Esophagus squamous epithelium (tissue), 4 donors: ENCODE measurements at regions not wholly inside any gene's neighbourhood (a gene's known extent, or its start where the extent isn't known, plus 50 kb on each side); places are given as distances from the start of the nearest gene placed in this dataset.

Source experiments
- POLR2A ChIP-seq, 4 donors: fragments of 450-650 bp; IDR thresholded peaks; one replicate each; pipeline ENCODE4 v1.6.1; 2017; ENCODE audit warnings: antibody characterized with exemption in 4 of 4, mild to moderate bottlenecking in 4 of 4, moderate library complexity in 3 of 4
- TF ChIP-seq, protein P1 (sequence below), 6 experiments: fragments of 450-650 bp in 4 of 6; fragments of 200-600 bp in 2 of 6; sonication (generic) in 2 of 6; IDR thresholded peaks; one replicate each; pipeline ENCODE4 v1.5.1; 2016 to 2019; ENCODE audit warnings: antibody characterized with exemption in 6 of 6, mild to moderate bottlenecking in 4 of 6, moderate library complexity in 4 of 6

DNA sequence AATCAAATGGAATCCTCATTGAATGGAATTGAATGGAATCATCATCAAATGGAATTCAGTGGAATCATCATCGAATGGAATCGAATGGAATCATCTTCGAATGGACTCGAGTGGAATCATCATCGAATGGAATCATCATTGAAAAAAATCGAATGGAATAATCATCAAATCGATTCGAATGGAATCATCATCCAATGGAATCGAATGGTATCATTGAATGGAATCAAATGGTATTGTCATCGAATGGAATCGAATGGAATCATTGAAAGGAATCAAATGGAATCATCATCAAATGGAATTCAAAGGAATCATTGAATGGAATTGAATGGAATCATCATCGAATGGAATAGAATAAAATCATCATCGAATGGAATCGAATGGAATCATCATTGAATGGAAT lies 619.3 kb downstream of the TP53TG3F start:
- TF ChIP-seq POLR2A (IDR thresholded peaks at IDR 0.05), result no peak
- TF ChIP-seq, protein P1, sequence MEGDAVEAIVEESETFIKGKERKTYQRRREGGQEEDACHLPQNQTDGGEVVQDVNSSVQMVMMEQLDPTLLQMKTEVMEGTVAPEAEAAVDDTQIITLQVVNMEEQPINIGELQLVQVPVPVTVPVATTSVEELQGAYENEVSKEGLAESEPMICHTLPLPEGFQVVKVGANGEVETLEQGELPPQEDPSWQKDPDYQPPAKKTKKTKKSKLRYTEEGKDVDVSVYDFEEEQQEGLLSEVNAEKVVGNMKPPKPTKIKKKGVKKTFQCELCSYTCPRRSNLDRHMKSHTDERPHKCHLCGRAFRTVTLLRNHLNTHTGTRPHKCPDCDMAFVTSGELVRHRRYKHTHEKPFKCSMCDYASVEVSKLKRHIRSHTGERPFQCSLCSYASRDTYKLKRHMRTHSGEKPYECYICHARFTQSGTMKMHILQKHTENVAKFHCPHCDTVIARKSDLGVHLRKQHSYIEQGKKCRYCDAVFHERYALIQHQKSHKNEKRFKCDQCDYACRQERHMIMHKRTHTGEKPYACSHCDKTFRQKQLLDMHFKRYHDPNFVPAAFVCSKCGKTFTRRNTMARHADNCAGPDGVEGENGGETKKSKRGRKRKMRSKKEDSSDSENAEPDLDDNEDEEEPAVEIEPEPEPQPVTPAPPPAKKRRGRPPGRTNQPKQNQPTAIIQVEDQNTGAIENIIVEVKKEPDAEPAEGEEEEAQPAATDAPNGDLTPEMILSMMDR (IDR thresholded peaks at IDR 0.05), result no peak
